HG02588 (cell line): ENCODE measurements at regions not wholly inside any gene's neighbourhood (a gene's known extent, or its start where the extent isn't known, plus 50 kb on each side); places are given as distances from the start of the nearest gene placed in this dataset.
"Not testable (repeated sequence)": the region's sequence is repeated elsewhere in the genome, so short reads cannot be mapped to it uniquely, and the experiment has no call there.

ENCODE experiments used
- ATAC-seq: cut with Tn5 transposase; IDR thresholded peaks from one replicate; pipeline ENCODE4 v1.9.1; 2021; ENCODE audit warnings: mild to moderate bottlenecking, moderate library complexity; ENCODE audit not compliant: unreplicated experiment

- ATAC-seq: no peak
Observed at GRCh38 chr4:158122501-158122900, 50.3 kb downstream of the GASK1B start.

- no peak for ATAC-seq
Observed at GRCh38 chr4:158121161-158121579, 51.7 kb downstream of the GASK1B start.

GRCh38 chr4:158120645-158121151 lies 52.1 kb downstream of the GASK1B start:
- ATAC-seq: not testable (repeated sequence)

GRCh38 chr4:158112611-158113010 lies 60.2 kb downstream of the GASK1B start:
- ATAC-seq: no peak

GRCh38 chr4:158111241-158111640 lies 61.6 kb downstream of the GASK1B start:
- ATAC-seq: no peak

- no peak for ATAC-seq
Observed at GRCh38 chr4:158102904-158103303, 69.9 kb downstream of the GASK1B start.

- ATAC-seq: no peak
Observed at GRCh38 chr4:158099686-158100085, 73.1 kb downstream of the GASK1B start.

- ATAC-seq: no peak
Observed at GRCh38 chr4:158098802-158099201, 74.0 kb downstream of the GASK1B start.

- ATAC-seq: no peak
Observed at GRCh38 chr4:158094413-158095134, 78.3 kb downstream of the GASK1B start.

GRCh38 chr4:158090323-158090722 lies 82.5 kb downstream of the GASK1B start:
- no peak for ATAC-seq

- not testable (repeated sequence) for ATAC-seq
Observed at GRCh38 chr4:158089897-158090296, 82.9 kb downstream of the GASK1B start.

GRCh38 chr4:158080354-158080753 lies 92.5 kb downstream of the GASK1B start:
- no peak for ATAC-seq

- ATAC-seq: no peak
Observed at GRCh38 chr4:158079661-158080060, 93.2 kb downstream of the GASK1B start.

- no peak for ATAC-seq
Observed at GRCh38 chr4:158077835-158078234, 95.0 kb downstream of the GASK1B start.

- no peak for ATAC-seq
Observed at GRCh38 chr4:158074851-158075250, 98.0 kb downstream of the GASK1B start.

- ATAC-seq: no peak
Observed at GRCh38 chr4:158071931-158072330, 100.9 kb downstream of the GASK1B start.

- ATAC-seq: no peak
Observed at GRCh38 chr4:158068068-158068467, 104.8 kb downstream of the GASK1B start.

GRCh38 chr4:158067646-158068045 lies 105.2 kb downstream of the GASK1B start:
- ATAC-seq: no peak

GRCh38 chr4:158065603-158066002 lies 107.2 kb downstream of the GASK1B start:
- ATAC-seq: no peak

- no peak for ATAC-seq
Observed at GRCh38 chr4:158065176-158065575, 107.6 kb downstream of the GASK1B start.

- no peak for ATAC-seq
Observed at GRCh38 chr4:158056689-158057245, 116.1 kb downstream of the GASK1B start.

GRCh38 chr4:158055668-158056067 lies 117.2 kb downstream of the GASK1B start:
- no peak for ATAC-seq
